GM12878 (cell line): ENCODE measurements at regions not wholly inside any gene's neighbourhood (a gene's known extent, or its start where the extent isn't known, plus 50 kb on each side); places are given as distances from the start of the nearest gene placed in this dataset.

ENCODE experiments used
- ATAC-seq: fragments of 200-7000 bp; cut with Tn5 transposase; 3 replicates; pipeline ENCODE4 v1.9.1; 2020; ENCODE audit warnings: mild to moderate bottlenecking, moderate library complexity
- BruUV-seq: library from RNA; stranded (reverse); fragments of 400-500 nt; replicated peaks from 2 replicates; lab custom pipeline; 2021; lab: Mats Ljungman, UMichigan
- CTCF ChIA-PET: fragments of 300-600 bp; sonication (Branson Sonifier 250); formaldehyde crosslinking; extraction: SDS; loops from one replicate; lab custom pipeline; 2021; ENCODE audit warnings: inconsistent platforms; lab: Yijun Ruan, JAX
- POLR2A ChIA-PET: fragments of 350-600 bp; formaldehyde crosslinking; extraction: SDS; loops from one replicate; lab custom pipeline; 2021; ENCODE audit warnings: inconsistent platforms; lab: Charles Lee
- RAD21 ChIA-PET: fragments of 300-600 bp; sonication (Branson Sonifier 250); formaldehyde crosslinking; loops from one replicate; lab custom pipeline; 2023; ENCODE audit warnings: antibody characterized with exemption; ENCODE audit not compliant: unreplicated experiment; lab: Charles Lee
- SMC1A ChIA-PET: fragments of 300-600 bp; sonication (Branson Sonifier 250); formaldehyde crosslinking; loops from one replicate; lab custom pipeline; 2023; ENCODE audit not compliant: unreplicated experiment, uncharacterized antibody; lab: Charles Lee
- DNase-seq: peaks from one replicate; pipeline ENCODE4 v3.0.0-alpha.2; 2011; ENCODE audit warnings: low read depth, low spot score
- FAIRE-seq: peaks from 3 replicates; lab custom pipeline; 2011; peaks lifted over from hg19 to GRCh38; lab: Jason Lieb, UNC
- H2AFZ ChIP-seq: 2 replicates; pipeline ENCODE4 v1.6.0; 2011; ENCODE audit warnings: low read depth, low read length, control low read depth; ENCODE audit not compliant: control insufficient read depth
- H3K27ac ChIP-seq: 2 replicates; pipeline ENCODE4 v1.5.1; 2011; ENCODE audit warnings: control low read depth; ENCODE audit not compliant: control insufficient read depth, insufficient read depth
- H3K27me3 ChIP-seq, 2 experiments: replicated peaks in 1 of 2; 2 replicates each; pipeline versions ENCODE4 v1.6.0 to v1.6.1; 2011; ENCODE audit warnings: low read length in 1 of 2; ENCODE audit not compliant: control insufficient read depth in 2 of 2, insufficient read depth in 2 of 2
- H3K36me3 ChIP-seq, 2 experiments: 2 replicates each; pipeline ENCODE4 v1.5.1; 2011; ENCODE audit warnings: low read length in 1 of 2; ENCODE audit not compliant: control insufficient read depth in 2 of 2, insufficient read depth in 2 of 2
- H3K4me1 ChIP-seq: 2 replicates; pipeline ENCODE4 v1.6.1; 2011; ENCODE audit warnings: mild to moderate bottlenecking, low read length, moderate library complexity, mixed read lengths; ENCODE audit not compliant: control insufficient read depth, insufficient read depth
- H3K4me2 ChIP-seq: 2 replicates; pipeline ENCODE4 v1.6.0; 2011; ENCODE audit warnings: control low read depth; ENCODE audit not compliant: control insufficient read depth, insufficient read depth
- H3K4me3 ChIP-seq: fragments of 200-600 bp; sonication (generic); 2 replicates; pipeline ENCODE4 v1.5.1; 2016
- H3K79me2 ChIP-seq: 2 replicates; pipeline ENCODE4 v1.6.0; 2011; ENCODE audit warnings: low read length; ENCODE audit not compliant: control insufficient read depth, insufficient read depth
- H3K9ac ChIP-seq: 2 replicates; pipeline ENCODE4 v1.8.0; 2011; ENCODE audit warnings: low read length, control low read depth, mixed read lengths; ENCODE audit not compliant: control insufficient read depth, insufficient read depth
- H3K9me3 ChIP-seq: replicated peaks from 3 replicates; pipeline ENCODE4 v1.5.1; 2011; ENCODE audit warnings: mild to moderate bottlenecking, low read length; ENCODE audit not compliant: control insufficient read depth, insufficient read depth
- H4K20me1 ChIP-seq: 2 replicates; pipeline ENCODE4 v1.6.0; 2011; ENCODE audit not compliant: control insufficient read depth, insufficient read depth
- E4F1 ChIP-seq: fragments of 450-650 bp; IDR thresholded peaks from 2 replicates; pipeline ENCODE4 v1.6.1; 2018; ENCODE audit warnings: borderline replicate concordance, mild to moderate bottlenecking; ENCODE audit not compliant: partially characterized antibody
- ESRRA ChIP-seq: IDR thresholded peaks from 2 replicates; pipeline ENCODE4 v1.6.1; 2012; ENCODE audit warnings: mild to moderate bottlenecking, low read length, improper control_type of control experiment
- FOXK2 ChIP-seq: fragments of 450-650 bp; IDR thresholded peaks from 2 replicates; pipeline ENCODE4 v1.6.1; 2017; ENCODE audit warnings: mild to moderate bottlenecking, moderate library complexity
- MXI1 ChIP-seq: fragments of 150-350 bp; IDR thresholded peaks from 2 replicates; pipeline ENCODE4 v1.6.1; 2011; ENCODE audit warnings: low read depth, mild to moderate bottlenecking, inconsistent platforms, low read length, improper control_type of control experiment
- RFX5 ChIP-seq: IDR thresholded peaks from 2 replicates; pipeline ENCODE4 v1.6.1; 2011; ENCODE audit warnings: low read depth, low read length, improper control_type of control experiment
- SIN3A ChIP-seq: IDR thresholded peaks from 2 replicates; pipeline ENCODE4 v1.6.1; 2012; ENCODE audit warnings: low read depth, low read length, improper control_type of control experiment
- TCF7 ChIP-seq: IDR thresholded peaks from 2 replicates; pipeline ENCODE4 v1.6.1; 2014; ENCODE audit warnings: antibody characterized with exemption, borderline replicate concordance
- ZBTB40 ChIP-seq: fragments of 450-650 bp; IDR thresholded peaks from 2 replicates; pipeline ENCODE4 v1.6.1; 2016; ENCODE audit warnings: mild to moderate bottlenecking, moderate library complexity, borderline replicate concordance
- ZNF687 ChIP-seq: fragments of 450-650 bp; IDR thresholded peaks from 2 replicates; pipeline ENCODE4 v1.6.1; 2017; ENCODE audit warnings: mild to moderate bottlenecking, moderate library complexity
- WGBS: methylation state at CpG from one replicate; pipeline ENCODE4 v1.1.6; 2016; ENCODE audit warnings: low lambda C conversion rate; ENCODE audit not compliant: insufficient replicate concordance, insufficient coverage; ENCODE audit errors: missing lambda C conversion rate; 5-methylcytosine and 5-hydroxymethylcytosine counted together
- in situ Hi-C: fragments of 300-500 bp; cut with MboI; formaldehyde crosslinking; loops from 9 replicates; pipeline ENCODE4 v1.14.3; 2018; ENCODE audit warnings: mixed read lengths
- intact Hi-C: fragments of 100-400 bp; cut with micrococcal nuclease; formaldehyde crosslinking; loops from one replicate; pipeline ENCODE4 v1.14.2; 2022; ENCODE audit not compliant: unreplicated experiment

GRCh38 chr3:14334936-14335335 lies 67.5 kb upstream of the SLC6A6 start (continued):
- TF ChIP-seq MXI1: no peak
- TF ChIP-seq TCF7: no peak
- TF ChIP-seq ESRRA: no peak
- TF ChIP-seq ZBTB40: no peak

- Histone ChIP-seq H3K27ac (no peak overlapping the region), H4K20me1 (no peaks in the 10 kb centered on the region), H3K36me3 (no peaks in the 10 kb centered on the region), H3K27me3 (no peaks in the 10 kb centered on the region), H3K4me3 (no peak overlapping the region), H3K9ac (no peak overlapping the region), H3K4me1 (no peaks in the 10 kb centered on the region), H3K4me2 (no peak overlapping the region), H3K9me3 (no peaks in the 10 kb centered on the region), H2AFZ (no peak overlapping the region), H3K79me2 (no peaks in the 10 kb centered on the region)
- BruUV-seq: no TSS peak
- no peak for DNase-seq
- intact Hi-C loops (no loop called here), in situ Hi-C loops (no loop called here)
- no peak for FAIRE-seq
- ChIA-PET CTCF (no interaction called here), POLR2A (interaction anchor here (0.6 kb wide), 2 partner anchors 13 to 1800 kb away, joined by 3 to 4 read pairs; no protein-coding TSS in a partner anchor), RAD21 (no interaction called here), SMC1A (no interaction called here)
- 18% methylated on average over 10 of the region's 10 CpGs for WGBS
- ATAC-seq: no peak
- no peak for TF ChIP-seq E4F1
- TF ChIP-seq RFX5: no peak
- TF ChIP-seq FOXK2: no peak
- no peak for TF ChIP-seq TCF7
- no peak for TF ChIP-seq ZNF687
- no peak for TF ChIP-seq SIN3A
Measured at GRCh38 chr3:14335774-14336748, 66.3 kb upstream of the SLC6A6 start.
